Astrocyte (in vitro differentiated cells and primary cell): ENCODE measurements at regions not wholly inside any gene's neighbourhood (a gene's known extent, or its start where the extent isn't known, plus 50 kb on each side); places are given as distances from the start of the nearest gene placed in this dataset.

ENCODE experiments used
- CTCF ChIP-seq: IDR thresholded peaks from 2 replicates; pipeline ENCODE4 v1.5.1; 2011; ENCODE audit warnings: low read depth, mild to moderate bottlenecking, inconsistent platforms, low read length, moderate library complexity; ENCODE audit not compliant: insufficient read depth
- EZH2 ChIP-seq: IDR thresholded peaks from 2 replicates; pipeline ENCODE4 v1.6.1; 2012; ENCODE audit warnings: mild to moderate bottlenecking, low read length, inconsistent platforms; ENCODE audit not compliant: insufficient read depth

- no peak for TF ChIP-seq EZH2
- TF ChIP-seq CTCF: no peak
Observed at GRCh38 chr12:17283563-17283962, 677.6 kb upstream of the LMO3 start.
